ENCODE measurements at regions not wholly inside any gene's neighbourhood (a gene's known extent, or its start where the extent isn't known, plus 50 kb on each side); places are given as distances from the start of the nearest gene placed in this dataset.
"Not testable (repeated sequence)": the region's sequence is repeated elsewhere in the genome, so short reads cannot be mapped to it uniquely, and the experiment has no call there.

DNA sequence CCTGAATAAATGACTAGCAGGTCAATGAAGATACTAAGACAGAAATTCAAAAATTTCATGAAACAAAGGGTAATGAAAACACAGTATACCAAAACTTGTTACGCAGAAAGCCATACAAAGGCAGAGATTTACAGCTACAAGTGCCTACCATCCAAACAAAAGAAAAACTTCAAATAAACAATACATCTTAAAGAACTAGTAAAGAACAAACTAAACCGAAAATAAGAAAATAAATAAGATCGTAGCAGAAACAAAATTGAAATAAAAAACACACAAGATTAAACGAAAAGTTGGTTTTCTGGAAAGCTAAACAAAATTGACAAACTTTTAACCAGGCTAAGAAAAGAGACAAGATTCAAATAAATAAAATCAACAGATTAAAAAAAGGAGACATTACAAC lies 51.5 kb downstream of the VPREB1 start:
- not testable (repeated sequence) for DNase-seq

DNA sequence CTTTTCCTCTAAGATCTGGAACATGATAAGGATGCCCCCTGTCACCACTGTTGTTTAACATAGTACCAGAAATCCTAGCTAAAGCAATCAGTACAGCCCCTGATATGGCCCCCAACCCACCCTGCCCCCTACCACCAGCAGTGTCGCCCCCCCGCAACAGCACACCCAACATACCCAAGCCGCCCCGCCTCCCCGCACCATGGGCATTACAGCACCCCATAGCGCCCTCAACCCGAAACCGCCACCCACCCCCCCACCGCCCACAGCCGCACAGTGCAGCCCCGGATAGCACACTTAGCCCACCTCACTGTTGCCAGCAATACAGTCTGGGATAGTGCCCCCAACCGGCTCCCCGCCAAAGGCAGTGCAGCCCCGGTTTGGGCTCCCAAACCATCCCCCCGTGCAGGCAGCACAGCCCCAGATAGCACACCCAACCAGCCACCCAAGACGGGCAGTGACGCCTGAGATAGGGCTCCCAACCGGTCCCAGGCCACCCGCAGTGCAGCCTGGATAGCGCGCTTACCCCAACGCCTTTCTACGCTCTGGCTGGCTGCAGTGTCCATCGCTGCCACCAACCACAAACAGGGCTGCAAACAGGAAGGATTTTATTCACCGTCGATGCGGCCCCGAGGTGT lies 52.7 kb downstream of the VPREB1 start:
- not testable (repeated sequence) for DNase-seq

GRCh38 chr22:22297794-22298653 lies 53.4 kb downstream of the VPREB1 start:
- DNase-seq, result peak; percentile 53

DNA sequence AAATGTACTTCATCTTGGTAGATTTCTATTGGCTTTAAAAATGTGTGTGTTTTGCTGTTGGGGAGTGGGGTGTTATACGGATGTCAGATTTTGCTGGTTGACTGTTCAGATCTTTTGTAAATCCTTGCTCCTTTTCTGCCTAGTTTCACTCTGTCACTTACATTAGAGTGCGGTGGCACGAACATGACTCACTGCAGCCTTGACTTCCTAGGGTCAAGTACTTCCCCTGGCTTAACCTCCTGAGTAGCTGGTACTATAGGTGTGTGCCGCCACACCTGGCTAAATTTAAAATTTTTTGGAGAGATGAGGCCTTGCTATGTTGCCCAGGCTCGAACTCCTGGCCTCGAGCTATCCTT lies 54.0 kb downstream of the VPREB1 start:
- not testable (repeated sequence) for DNase-seq

DNA sequence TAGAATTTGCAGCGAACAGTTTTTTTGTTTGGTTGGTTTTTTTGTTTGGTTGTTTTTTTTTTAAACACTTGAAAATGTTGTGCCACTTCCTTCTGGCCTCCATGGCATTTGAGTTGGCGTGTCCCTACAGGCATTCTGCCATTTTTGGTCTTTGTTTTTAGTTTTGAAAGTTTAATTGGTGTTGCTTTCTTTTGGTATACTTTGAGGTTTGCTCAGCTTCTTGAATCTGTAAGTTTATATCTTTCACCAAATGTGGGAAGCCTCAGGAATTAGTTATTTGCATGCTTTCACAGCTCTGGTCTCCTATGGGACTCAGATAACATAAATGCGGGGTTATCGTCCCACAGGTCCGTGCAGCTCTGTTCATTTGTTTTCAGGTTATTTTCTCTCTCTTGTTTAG lies 55.9 kb downstream of the VPREB1 start:
- not testable (repeated sequence) for DNase-seq

DNA sequence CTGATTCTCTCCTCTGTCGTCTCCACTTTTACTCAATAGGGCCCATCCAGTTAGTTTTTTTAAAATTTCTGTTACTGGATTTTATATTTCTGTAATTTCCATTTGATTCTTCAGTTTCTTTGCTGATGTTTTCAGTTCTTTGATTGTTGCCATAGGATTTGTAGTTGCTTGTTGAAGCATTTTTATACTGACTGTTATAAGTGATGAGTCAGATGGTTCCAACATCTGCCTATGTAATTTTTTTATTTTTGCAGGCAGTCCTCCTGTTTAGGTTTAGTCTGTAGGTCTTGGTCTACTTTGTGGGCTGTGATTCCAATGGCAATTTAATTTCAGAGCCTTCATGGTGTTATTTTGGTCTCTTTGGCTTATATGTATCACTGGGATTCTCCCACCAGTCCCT lies 56.4 kb downstream of the VPREB1 start:
- not testable (repeated sequence) for DNase-seq

GRCh38 chr22:22316589-22316988 lies 72.0 kb downstream of the VPREB1 start:
- no peak for DNase-seq

- no peak for DNase-seq
These were observed 74.3 kb downstream of the VPREB1 start for GRCh38 chr22:22318723-22319465.

DNA sequence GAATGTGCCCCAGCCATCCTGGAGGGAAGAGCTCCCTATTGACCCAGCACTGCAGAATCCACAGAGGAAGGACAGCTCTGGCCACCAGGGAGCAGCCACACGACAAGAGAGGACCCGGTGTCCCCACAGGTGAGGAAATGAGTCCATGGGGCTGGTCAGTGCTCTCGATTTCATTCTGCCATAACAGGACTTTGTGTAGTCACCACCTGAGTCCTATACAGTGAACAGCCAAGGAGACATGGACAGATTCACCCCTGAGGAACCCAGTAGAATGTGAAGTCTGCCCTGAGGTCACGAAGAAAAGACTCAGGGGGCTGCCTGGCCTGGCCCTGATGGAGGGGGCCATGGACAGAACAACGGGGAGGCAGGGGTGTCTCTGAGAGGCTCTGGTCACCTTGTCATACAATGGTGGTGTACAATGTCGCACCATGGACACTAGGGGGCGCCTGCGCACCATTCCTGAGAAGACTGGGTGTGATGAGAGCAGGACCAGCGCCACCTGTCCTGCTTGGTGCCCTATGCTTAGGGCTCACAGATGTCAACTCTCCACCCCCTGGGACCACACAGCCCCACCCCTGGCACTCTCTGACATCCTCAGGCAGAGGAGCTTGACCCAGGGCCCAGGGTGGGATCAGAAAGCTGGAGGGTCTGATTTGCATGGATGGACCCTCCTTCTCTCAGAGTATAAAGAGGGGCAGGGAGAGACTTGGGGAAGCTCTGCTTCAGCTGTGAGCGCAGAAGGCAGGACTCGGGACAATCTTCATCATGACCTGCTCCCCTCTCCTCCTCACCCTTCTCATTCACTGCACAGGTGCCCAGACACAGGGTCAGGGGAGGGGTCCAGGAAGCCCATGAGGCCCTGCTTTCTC lies 77.4 kb downstream of the VPREB1 start:
- peak; percentile 54 for DNase-seq

DNA sequence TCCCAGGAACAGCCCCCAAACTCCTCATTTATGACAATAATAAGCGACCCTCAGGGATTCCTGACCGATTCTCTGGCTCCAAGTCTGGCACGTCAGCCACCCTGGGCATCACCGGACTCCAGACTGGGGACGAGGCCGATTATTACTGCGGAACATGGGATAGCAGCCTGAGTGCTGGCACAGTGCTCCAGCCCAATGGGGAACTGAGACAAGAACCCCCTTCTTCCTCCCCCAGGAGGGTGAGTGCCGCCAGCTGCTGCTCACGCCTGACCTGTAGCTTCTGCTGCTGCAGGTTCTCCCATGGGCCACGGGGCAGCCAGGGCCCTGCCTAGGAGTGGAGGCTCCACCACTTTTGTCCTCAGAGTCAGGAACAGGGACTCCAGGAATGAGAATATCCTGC lies 78.2 kb downstream of the VPREB1 start:
- no peak for DNase-seq

DNA sequence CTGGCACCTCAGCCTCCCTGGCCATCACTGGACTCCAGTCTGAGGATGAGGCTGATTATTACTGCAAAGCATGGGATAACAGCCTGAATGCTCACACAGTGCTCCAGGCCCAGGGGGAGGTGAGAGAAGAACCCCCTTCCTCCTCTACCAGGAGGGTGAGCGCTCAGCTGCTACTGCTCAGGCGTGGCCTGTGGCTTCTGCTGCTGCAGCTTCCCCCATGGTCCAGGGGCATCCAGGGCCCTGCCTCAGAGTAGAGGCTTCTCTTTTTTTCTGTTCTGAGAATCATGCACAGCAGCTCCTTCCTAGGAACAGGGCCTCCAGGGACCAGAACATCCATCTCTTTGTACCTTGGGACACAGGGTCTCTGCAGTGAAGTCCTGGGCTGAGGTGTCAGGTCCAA lies 83.1 kb downstream of the VPREB1 start:
- DNase-seq, result no peak

DNA sequence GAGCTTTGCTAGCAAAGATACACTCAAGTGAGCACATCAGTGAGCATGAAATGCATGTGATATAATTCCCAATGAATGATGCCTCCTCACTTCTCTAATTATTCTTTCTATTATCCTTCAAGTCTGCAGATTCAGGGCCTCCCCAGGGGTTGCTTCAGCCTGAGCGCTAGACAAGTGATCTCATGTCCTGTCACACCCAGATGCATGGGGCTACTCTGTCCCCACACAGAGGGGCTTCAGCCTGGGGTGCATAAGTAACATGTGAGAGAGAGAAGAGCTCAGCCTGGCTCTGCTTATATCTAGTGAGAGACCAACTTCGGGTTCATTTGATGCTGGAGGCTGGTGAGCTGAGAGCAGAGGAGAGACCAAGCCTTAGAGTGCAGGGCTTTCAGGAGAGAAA lies 85.2 kb downstream of the VPREB1 start:
- no peak for DNase-seq

DNA sequence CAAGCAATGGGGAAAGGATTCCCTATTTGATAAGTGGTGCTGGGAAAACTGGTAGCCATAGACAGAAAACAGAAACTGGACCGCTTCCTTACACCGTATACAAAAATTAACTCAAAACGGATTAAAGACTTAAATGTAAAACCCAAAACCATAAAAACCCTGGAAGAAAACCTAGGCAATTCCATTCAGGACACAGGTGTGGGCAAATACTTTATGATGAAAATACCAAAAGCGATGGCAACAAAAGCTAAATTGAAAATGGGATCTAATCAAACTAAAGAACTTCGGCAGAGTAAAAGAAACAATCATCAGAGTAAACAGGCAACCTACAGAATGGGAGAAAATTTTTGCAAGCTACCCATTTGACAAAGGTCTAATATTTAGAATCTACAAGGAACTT lies 91.1 kb downstream of the VPREB1 start:
- DNase-seq, result not testable (repeated sequence)

DNA sequence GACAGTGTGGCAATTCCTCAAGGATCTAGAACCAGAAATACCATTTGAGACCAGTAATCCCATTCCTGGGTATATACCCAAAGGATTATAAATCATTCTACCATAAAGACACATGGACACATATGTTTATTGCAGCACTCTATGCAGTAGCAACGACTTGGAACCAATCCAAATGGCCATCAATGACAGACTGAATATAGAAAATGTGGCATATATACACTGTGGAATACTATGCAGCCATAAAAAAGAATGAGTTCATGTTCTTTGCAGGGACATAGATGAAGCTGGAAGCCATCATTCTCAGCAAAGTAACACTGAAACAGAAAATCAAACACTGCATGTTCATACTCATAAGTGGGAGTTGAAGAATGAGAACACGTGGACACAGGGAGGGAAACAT lies 91.7 kb downstream of the VPREB1 start:
- not testable (repeated sequence) for DNase-seq

GRCh38 chr22:22338778-22339177 lies 94.2 kb downstream of the VPREB1 start:
- not testable (repeated sequence) for DNase-seq

DNA sequence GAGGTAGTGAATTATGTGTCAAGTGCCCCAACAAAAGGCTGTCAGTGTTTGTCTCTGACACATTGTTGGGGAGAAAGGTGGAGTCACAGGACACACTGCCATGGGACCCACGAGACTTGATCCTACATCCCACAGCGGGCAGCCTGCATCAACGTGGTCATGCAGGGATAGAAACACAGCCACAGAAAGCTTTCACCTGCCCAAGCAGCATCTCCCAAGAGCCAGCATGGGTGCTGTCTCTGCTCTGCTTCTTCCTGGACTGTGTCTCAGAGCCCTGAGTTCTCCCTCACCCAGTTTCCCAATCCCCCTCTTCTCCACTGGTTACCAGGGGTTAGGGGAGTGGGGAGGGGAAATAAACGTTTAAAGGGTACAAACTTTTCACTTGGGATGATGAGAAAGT lies 97.2 kb downstream of the VPREB1 start:
- no peak for DNase-seq

DNA sequence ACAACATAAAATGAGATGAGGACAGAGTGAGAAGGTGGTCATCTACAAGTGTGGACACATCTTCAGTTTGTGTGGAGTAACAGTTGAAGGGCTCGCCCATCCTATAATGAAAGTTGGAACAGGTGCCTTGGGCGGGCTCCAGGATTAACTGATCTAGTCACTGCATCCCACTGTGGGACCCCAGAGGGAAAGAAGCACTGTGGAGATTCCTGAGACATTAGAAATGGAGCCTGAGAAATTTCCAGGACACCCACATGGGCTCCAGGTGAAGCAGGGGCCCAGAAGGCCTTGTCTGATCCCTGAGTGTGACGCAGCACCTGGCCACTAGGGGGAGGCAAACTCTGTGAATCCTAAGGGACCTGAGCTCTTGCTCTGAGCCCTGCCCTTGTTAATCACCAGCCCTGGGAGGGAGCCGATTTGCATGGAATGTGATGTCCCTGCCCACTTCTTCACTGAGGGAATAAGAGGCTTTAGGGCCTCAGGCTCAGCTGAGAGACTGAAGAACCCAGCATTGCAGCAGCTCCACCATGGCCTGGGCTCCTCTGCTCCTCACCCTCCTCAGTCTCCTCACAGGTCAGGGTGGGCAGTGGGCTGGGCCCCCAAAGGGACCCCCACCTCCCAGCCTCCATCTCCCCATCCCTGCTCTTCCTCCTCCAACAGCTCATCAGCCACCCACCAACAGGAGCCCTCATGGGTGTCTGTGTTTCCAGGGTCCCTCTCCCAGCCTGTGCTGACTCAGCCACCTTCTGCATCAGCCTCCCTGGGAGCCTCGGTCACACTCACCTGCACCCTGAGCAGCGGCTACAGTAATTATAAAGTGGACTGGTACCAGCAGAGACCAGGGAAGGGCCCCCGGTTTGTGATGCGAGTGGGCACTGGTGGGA lies 98.4 kb downstream of the VPREB1 start:
- peak; percentile 48 for DNase-seq

- no peak for DNase-seq
These were observed 99.2 kb downstream of the VPREB1 start for GRCh38 chr22:22343581-22344296.

GRCh38 chr22:22344430-22344829 lies 99.8 kb downstream of the VPREB1 start:
- no peak for DNase-seq

DNA sequence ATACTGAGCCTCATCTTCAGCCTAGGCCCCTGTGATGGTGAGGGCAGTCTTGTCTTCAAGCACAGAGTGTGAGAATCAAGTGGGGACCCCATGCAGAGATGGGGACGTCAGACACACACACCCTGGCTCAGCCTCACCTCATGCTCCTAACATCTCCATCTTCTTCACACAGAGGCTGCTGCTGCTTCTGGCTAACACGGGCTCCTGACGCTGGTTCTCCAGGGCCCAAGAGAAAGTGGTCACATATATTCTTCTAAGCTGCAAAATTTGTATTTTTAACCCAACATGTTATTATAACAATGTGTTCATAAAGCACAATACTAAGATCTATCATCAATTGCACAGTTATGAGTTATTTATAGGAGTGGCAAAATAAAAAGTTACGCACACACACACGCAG lies 101.2 kb downstream of the VPREB1 start:
- no peak for DNase-seq
